PFSK-1 (cell line): ENCODE measurements at regions not wholly inside any gene's neighbourhood (a gene's known extent, or its start where the extent isn't known, plus 50 kb on each side); places are given as distances from the start of the nearest gene placed in this dataset.

Experiments used
- SIN3A ChIP-seq: IDR thresholded peaks from 2 replicates; pipeline ENCODE4 v1.6.1; 2012; ENCODE audit warnings: mild to moderate bottlenecking, low read length, moderate library complexity, borderline replicate concordance; ENCODE audit not compliant: insufficient read depth
- TAF1 ChIP-seq: IDR thresholded peaks from 2 replicates; pipeline ENCODE4 v1.6.1; 2012; ENCODE audit warnings: low read length, control low read depth, borderline replicate concordance; ENCODE audit not compliant: insufficient read depth

GRCh38 chr11:41955066-41955465, 495.6 kb upstream of the LRRC4C start:
- TF ChIP-seq TAF1: no peak
- TF ChIP-seq SIN3A: no peak
